SH-SY5Y (cell line): ENCODE measurements at regions not wholly inside any gene's neighbourhood (a gene's known extent, or its start where the extent isn't known, plus 50 kb on each side); places are given as distances from the start of the nearest gene placed in this dataset.

Experiments used
- GATA2 ChIP-seq: IDR thresholded peaks from 2 replicates; pipeline ENCODE4 v1.6.1; 2011; ENCODE audit warnings: mild to moderate bottlenecking, low read depth, low read length
- GATA3 ChIP-seq: IDR thresholded peaks from 2 replicates; pipeline ENCODE4 v1.6.1; 2011; ENCODE audit warnings: low read depth, mild to moderate bottlenecking, low read length, moderate library complexity

DNA sequence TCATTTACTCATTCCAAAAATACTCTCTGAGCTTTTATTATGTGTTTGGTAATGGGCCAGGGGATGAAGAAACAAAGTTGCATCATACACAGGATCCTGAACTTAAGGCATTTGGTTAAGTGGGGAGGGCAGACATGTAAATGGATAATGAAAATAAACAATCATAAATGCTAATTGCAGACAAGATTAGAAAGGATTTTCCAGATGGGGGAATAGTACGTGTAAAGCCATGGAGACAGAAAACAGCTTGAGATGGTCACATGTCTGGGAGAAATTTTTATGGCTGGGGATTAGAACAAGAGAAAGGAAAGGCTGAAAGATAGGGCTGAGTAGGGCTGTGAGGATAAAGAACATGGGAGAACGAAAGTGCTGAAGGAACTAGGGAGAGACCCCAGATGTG lies 534.3 kb upstream of the LARGE1 start:
- no peak for TF ChIP-seq GATA2
- TF ChIP-seq GATA3 = no peak
